Chondrocyte (in vitro differentiated cells): ENCODE measurements at regions not wholly inside any gene's neighbourhood (a gene's known extent, or its start where the extent isn't known, plus 50 kb on each side); places are given as distances from the start of the nearest gene placed in this dataset.

ENCODE experiments used
- DNase-seq: peaks from one replicate; pipeline ENCODE4 v3.0.0; 2021; ENCODE audit warnings: mixed read lengths, low spot score
- H3K27ac Mint-ChIP-seq: one replicate; pipeline ENCODE4 v1.8.0; 2021; ENCODE audit warnings: mild to moderate bottlenecking, moderate library complexity, mixed read lengths; ENCODE audit not compliant: unreplicated experiment
- H3K27me3 Mint-ChIP-seq: 2 replicates; pipeline ENCODE4 v1.8.0; 2021; ENCODE audit warnings: low read depth, mixed read lengths
- H3K36me3 Mint-ChIP-seq: 2 replicates; pipeline ENCODE4 v1.8.0; 2021; ENCODE audit warnings: low read depth, mixed read lengths
- H3K4me1 Mint-ChIP-seq: 2 replicates; pipeline ENCODE4 v1.8.0; 2021; ENCODE audit warnings: low read depth, mild to moderate bottlenecking, mixed read lengths
- H3K4me3 Mint-ChIP-seq: one replicate; pipeline ENCODE4 v1.8.0; 2021; ENCODE audit warnings: mild to moderate bottlenecking, moderate library complexity, mixed read lengths; ENCODE audit not compliant: unreplicated experiment
- H3K9me3 Mint-ChIP-seq: 2 replicates; pipeline ENCODE4 v1.8.0; 2021; ENCODE audit warnings: low read depth, mixed read lengths
- TF ChIP-seq, protein P1 (sequence below): fragments of 200-600 bp; sonication (generic); IDR thresholded peaks from 2 replicates; pipeline ENCODE4 v1.5.0; 2021; ENCODE audit warnings: antibody characterized with exemption, mild to moderate bottlenecking, moderate library complexity

DNA sequence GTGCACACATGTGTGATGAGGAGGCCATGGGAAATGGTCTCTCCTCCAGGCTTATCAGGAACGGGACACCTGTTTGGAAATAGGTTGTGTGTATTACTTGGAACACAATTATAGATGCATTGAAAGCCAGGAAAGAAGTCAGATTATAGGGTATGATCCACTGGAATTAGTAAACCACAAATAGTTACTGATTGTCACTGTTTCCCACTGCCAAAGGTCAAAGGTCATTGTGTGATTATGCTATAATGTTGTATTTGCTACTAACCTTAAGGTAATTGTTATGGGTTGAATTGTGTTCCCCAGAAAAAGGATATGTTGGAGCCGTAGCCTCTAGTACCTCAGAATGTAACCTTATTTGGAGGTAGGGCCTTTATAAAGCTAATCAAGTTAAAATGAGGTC lies 129.9 kb upstream of the FBXO33 start:
- no peak for DNase-seq
- TF ChIP-seq, protein P1, sequence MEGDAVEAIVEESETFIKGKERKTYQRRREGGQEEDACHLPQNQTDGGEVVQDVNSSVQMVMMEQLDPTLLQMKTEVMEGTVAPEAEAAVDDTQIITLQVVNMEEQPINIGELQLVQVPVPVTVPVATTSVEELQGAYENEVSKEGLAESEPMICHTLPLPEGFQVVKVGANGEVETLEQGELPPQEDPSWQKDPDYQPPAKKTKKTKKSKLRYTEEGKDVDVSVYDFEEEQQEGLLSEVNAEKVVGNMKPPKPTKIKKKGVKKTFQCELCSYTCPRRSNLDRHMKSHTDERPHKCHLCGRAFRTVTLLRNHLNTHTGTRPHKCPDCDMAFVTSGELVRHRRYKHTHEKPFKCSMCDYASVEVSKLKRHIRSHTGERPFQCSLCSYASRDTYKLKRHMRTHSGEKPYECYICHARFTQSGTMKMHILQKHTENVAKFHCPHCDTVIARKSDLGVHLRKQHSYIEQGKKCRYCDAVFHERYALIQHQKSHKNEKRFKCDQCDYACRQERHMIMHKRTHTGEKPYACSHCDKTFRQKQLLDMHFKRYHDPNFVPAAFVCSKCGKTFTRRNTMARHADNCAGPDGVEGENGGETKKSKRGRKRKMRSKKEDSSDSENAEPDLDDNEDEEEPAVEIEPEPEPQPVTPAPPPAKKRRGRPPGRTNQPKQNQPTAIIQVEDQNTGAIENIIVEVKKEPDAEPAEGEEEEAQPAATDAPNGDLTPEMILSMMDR = no peak
- Mint-ChIP-seq H3K9me3 (peaks cover 21% of the 10 kb centered on the region), H3K4me3 (no peak overlapping the region), H3K27me3 (no peaks in the 10 kb centered on the region), H3K36me3 (peaks cover 3% of the 10 kb centered on the region), H3K27ac (no peak overlapping the region), H3K4me1 (no peaks in the 10 kb centered on the region)

DNA sequence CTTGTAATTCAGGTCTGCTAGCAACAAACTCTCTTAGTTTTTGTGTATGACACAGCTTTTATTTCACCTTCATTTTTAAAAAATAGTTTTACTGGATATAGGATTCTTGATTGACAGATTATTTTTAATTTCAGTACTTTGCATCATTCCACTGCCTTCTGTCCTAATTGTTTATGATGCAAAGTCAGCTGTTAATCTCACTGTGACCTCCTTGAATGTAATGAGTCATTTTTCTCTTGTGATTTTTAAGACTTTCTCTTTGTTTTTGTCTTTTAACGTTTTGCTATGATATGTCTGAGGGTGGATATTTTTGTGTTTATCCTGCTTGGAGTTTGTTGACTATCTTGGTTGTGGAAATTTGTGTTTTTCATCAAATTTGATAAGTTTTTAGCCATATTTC lies 126.3 kb upstream of the FBXO33 start:
- Mint-ChIP-seq H3K27ac (no peak overlapping the region), H3K36me3 (peaks cover 3% of the 10 kb centered on the region), H3K4me3 (no peak overlapping the region), H3K9me3 (peaks cover 26% of the 10 kb centered on the region), H3K4me1 (no peaks in the 10 kb centered on the region), H3K27me3 (no peaks in the 10 kb centered on the region)
- DNase-seq = no peak
- TF ChIP-seq, protein P1 = no peak

DNA sequence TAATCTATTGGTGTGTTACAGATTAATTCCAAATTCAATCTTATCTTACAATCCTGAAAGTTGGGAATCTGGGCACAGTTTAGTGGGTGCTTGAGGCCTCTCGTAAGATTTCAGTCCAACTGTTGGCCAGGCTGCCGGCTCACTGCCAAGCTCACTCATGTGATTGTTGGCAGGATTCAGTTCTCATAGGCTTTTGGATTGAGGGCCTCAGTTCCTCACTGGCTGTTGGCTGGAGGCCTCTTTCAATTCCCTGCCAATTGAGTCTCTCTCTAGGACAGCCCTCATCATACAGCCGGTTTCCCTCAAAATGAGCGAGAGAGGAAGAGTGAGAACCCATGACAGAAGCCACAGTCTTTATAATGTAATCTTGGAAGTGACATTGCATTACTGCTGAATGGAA lies 123.5 kb upstream of the FBXO33 start:
- H3K27me3 Mint-ChIP-seq = no peaks in the 10 kb centered on the region
- H3K36me3 Mint-ChIP-seq = peaks cover 3% of the 10 kb centered on the region
- no peak overlapping the region for H3K4me3 Mint-ChIP-seq
- TF ChIP-seq, protein P1 = no peak
- peaks cover 26% of the 10 kb centered on the region for H3K9me3 Mint-ChIP-seq
- no peak overlapping the region for H3K27ac Mint-ChIP-seq
- no peak for DNase-seq
- H3K4me1 Mint-ChIP-seq = no peaks in the 10 kb centered on the region

DNA sequence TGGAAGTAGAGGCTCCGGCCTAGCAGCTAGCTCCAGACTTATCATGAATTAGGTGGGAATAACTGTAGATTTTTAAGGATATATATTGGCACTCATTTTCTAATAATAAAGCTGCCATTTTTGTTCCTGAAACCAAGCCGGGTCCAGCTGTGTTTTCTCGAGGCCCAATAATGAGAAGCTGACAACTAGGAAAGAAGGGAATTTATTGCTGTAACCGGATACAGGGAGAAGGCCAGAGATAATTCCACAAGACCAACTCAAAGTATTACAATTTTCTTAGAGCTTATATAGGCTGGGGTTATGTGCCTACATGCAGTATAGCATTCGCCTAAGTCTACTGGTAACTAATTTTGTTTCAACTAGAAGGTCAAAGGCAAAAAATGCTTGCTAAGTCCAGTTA lies 122.3 kb upstream of the FBXO33 start:
- Mint-ChIP-seq H3K36me3 (peaks cover 3% of the 10 kb centered on the region), H3K27me3 (no peaks in the 10 kb centered on the region), H3K4me1 (no peaks in the 10 kb centered on the region), H3K4me3 (no peak overlapping the region), H3K27ac (no peak overlapping the region), H3K9me3 (peaks cover 24% of the 10 kb centered on the region)
- DNase-seq = no peak
- TF ChIP-seq, protein P1 = no peak

DNA sequence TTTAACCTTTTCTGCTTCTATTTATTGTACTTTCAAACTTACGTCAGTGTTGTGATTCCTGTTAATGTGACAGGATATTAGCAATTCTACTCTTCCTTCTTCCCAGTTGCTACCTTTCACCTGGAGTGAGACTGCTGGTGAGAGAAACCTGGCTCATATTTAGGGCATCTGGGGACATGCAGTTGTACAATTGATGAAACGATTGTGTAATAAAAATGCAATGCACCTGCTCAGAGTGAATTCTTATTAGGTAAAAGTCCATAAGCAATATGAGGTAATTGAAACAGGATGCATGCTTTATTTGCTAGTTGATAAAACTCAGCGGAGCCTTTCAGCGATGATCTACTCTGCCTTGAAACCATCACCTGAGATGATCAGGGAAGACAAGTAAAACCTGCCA lies 116.1 kb upstream of the FBXO33 start:
- TF ChIP-seq, protein P1 = no peak
- peaks cover 14% of the 10 kb centered on the region for H3K9me3 Mint-ChIP-seq
- H3K4me1 Mint-ChIP-seq = no peaks in the 10 kb centered on the region
- no peak for DNase-seq
- no peaks in the 10 kb centered on the region for H3K36me3 Mint-ChIP-seq
- H3K27ac Mint-ChIP-seq = no peak overlapping the region
- H3K4me3 Mint-ChIP-seq = no peak overlapping the region
- no peaks in the 10 kb centered on the region for H3K27me3 Mint-ChIP-seq
